DMS79 treated with DMSO at 0.1 percent for 48 hours (cell line): ENCODE measurements at regions not wholly inside any gene's neighbourhood (a gene's known extent, or its start where the extent isn't known, plus 50 kb on each side); places are given as distances from the start of the nearest gene placed in this dataset.
A peak's percentile ranks its signal among the peaks of the same experiment; 100 is the strongest.

Experiments used
- DNase-seq: peaks from one replicate; lab custom pipeline; 2025; lab: John Stamatoyannopoulos, UW

DNA sequence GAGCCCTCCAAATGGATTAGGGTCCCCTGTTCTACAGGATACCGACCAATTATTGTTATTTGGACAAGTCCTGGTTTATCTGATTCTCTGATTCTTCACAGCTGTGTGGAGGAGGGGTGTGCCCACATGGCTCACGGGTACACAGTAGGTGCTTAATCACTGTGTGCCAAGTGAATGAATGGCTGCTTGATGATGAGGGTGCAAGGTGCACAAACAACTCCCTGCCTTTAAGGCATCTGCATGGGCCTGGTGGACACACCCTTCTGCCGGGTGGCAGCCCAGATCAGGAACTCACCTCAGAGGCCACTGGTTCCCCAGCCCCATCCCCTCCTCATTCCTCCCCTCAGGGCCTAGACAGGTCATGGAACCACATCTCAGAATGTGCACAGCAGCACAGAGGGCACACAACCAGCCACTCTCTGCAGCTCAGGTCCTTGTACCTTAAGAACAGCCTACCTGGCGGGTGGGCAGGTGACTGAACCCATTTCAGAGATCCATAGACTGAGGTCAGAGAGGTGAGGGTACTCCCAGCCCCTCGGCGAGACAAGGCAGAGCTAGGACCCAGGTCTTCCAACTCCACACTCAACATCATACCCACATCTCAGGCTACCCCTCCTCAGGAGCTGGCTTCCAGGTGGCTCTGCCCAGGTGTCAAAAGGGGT, 50.3 kb downstream of the SHANK2 start:
- DNase-seq = no peak

DNA sequence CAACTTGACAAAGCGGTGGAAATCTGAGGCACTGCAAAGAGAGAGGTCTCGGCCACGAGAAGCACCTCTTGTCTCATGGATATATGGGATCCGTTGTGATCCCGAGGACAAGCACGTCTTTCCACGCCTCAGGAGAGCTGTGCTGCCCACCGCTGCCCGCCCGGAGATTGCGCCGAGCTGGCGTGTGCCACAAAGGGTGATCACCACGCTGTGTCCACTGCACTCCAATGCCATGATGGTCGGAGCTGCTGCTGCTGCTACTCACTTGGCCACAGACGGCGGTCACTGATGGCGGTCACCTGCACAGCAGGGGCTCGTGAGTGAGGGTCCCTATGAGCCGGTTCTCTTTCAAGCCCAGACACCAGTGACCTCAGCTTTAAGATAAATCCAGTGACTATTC, 51.1 kb downstream of the SHANK2 start:
- DNase-seq = no peak

- no peak for DNase-seq
Measured at GRCh38 chr11:71200761-71201160, 51.6 kb downstream of the SHANK2 start.

GRCh38 chr11:71200172-71200716, 52.1 kb downstream of the SHANK2 start:
- no peak for DNase-seq

DNA sequence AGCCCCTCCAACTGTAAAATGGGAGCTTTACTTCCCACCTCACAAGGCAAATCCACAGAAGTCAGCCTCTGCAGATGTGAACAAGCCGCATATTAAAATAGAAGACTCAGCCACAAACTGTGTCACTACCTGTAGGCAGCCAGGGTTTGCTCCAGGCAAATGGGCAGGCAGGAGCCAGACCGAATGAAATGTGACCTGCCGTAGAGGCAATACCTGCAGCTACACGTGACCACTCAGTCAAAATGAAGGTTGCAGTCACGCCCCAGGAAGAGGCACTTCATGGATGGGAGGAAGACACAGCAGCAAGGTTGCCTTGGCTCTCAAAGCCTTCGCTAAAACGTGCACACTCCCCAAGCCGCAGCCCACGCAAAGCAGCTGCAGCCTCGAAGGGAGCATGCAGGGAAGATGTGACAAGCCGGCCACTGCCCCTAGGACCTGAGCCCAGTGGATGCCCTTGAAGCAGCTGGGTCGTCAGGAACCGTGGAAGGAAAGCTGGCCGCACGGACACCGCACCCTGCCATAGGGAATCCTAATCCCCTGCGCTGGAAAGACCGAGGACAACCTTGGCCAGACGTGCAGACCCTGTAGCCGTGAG, 53.1 kb downstream of the SHANK2 start:
- peak; percentile 21 for DNase-seq

- DNase-seq = no peak
Measured at GRCh38 chr11:71198823-71199165, 53.6 kb downstream of the SHANK2 start.

DNA sequence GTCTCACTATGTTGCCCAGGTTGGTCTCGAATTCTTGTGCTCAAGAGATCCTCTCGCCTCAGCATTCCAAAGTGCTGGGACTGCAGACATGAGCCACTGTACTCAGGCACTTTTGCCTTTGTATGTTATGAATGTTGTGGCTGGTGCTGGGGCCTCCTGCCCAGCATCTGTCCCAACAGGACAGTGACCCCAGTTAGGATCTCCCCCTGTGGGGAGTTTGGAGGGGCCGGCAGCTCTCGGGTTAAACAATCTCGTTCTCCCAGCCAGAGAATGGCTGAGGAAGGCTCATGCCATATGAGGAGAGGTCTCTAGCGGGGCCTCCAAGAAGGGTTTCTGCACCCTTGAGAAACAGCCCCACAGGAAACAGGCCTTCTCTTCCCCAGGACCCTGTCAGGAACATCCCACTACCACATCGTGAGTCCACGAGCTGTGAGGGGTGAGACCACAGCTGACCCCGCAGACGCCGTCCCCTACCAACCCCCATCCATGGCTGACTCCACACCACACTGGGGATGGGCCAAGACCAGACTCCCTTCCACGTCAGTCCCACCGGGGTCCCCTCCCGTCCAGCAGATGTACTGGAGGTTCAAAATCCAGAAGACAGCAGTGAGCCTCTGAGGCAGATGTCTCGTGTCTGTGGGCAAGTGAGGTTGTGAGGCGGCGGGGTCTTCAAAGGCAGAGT, 54.1 kb downstream of the SHANK2 start:
- DNase-seq = no peak

DNA sequence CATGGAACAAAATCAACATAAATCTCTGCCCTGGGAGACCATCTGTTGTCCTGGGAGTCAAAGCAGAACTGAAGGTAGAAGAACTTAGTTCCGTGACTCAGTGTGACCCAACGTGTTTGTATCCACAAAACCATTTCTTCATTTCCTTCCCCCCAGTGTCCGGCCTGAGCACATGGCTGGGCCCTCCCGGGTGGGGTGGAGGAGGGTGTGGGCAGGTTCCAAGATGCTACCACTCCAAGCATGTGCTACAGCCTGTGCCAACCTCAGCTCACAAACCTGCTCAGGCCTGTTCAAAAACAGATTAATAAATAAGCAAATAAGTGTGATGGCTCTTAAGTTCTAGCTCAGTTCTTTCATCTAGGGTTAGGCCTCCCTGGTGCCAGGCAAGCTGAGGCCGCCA, 55.3 kb downstream of the SHANK2 start:
- DNase-seq = peak; percentile 74

DNA sequence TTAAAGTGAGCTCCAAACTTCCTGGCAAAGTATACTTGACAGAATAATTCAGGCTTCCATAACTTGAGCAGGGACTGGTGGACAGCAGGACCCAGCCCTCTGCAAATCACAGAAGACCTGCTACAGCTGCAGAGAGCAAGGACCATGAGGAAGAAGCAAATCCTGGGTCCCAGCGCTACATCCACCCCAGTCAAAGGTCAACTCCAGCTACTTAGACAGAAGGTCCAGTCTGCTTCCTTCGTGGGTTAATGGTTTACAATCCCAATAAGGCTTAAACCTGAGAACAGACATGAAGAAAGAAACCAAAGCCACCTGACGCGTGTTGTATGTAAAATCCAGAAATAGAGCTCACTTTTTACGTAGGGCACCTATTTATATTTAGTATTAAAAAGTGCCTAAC, 57.7 kb downstream of the SHANK2 start:
- DNase-seq = no peak

DNA sequence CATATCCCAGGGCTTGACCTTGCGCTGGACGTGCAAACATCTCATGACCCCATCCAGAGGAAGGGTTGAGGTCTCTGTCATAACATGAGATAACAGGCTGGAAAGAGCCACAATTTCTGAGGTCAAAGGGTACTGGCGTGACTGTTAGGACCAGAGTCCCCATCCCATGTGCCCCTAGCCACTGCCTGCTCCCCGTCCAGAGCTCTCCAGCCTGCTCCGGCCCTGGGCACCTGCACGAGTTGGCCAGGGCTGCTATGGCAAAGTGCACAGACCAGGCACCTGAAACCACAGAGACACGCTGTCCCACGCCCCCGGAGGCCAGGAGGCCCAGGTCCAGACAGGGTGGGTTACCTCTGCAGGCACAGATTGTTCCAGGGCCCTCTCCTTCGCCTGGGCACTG, 58.9 kb downstream of the SHANK2 start:
- no peak for DNase-seq

DNA sequence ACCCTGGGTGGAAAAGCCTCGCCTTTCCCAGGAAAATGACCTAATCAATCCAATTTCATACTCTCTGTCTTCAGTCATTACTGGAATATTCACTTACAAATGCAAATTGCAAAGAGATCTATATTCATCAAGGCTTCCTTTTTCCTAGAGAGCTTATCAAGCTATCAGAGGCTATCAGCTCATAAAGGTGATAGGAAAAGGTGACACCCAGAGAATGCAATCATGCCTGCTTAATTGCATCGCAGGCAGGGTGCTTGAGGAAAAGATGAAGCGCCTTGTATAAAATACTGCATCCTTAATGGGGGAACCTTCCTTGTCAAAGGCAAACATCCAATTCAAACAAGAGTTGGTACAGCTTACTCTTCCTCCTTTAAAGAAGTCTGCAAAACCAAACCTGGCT, 59.7 kb downstream of the SHANK2 start:
- DNase-seq = no peak

- no peak for DNase-seq
Measured at GRCh38 chr11:71191201-71191600, 61.2 kb downstream of the SHANK2 start.

GRCh38 chr11:71190551-71190950, 61.8 kb downstream of the SHANK2 start:
- DNase-seq = no peak

- no peak for DNase-seq
Measured at GRCh38 chr11:71189768-71190315, 62.5 kb downstream of the SHANK2 start.

DNA sequence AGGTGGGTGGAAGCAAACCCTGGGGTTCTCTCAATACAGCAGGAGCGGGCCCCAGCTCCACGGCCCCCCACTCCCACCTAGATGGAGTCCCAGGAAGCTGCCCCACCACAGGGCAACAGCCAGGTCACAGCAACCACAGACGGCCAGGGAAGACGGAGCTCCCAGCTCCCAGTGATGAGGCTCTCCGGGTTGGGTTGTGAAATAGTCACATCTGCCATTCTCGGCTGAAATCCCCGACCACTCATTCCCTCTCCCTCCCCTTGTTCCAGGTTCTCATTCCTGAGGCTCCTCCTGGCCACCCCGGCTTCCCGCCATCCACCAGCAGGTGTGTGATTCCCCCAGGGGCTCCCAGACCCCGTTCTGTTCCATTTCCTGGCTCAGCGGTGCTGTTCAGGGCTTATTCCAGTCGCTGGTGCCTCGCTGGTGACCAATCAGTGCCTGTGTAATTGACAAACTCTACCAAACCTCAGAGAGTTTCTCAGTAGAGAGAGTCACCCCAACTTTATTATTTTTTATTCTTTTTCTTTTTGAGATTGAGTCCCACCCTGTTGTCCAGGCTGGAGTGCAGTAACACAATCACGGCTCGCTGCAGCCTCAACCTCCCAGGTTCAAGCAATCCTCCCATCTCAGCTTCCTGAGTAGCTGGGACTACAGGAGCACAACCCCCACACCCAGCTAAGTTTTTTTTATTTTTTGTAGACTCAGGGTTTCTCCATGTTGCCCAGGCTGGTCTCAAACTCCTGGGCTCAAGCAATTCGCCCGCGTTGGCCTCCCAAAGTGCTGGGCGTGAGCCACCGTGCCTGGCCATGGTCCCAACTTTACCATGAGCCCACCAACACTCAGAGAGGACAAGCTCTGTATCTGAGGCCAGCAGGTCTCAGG, 63.2 kb downstream of the SHANK2 start:
- DNase-seq = no peak

GRCh38 chr11:71188073-71188472, 64.3 kb downstream of the SHANK2 start:
- DNase-seq = no peak

DNA sequence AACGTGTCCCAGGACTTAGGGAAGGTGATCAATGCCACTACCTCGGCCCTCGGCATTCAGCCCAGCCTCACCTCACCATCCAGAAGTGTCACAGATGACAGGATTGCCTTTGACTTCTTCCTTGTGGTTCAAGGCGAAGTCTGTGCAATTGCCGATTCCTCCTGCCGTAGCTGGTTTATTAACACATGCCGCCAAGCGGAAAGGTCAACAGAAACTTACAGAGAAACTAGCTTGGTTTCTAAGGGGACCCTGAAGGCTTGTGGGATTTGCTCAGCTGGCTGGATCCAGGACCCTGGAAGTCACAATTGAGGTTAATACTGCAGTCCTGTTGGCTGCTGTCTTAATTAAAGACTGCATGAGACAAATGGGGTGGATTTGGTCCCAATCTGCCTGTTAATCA, 65.6 kb downstream of the SHANK2 start:
- DNase-seq = no peak

GRCh38 chr11:71185411-71185810, 67.0 kb downstream of the SHANK2 start:
- DNase-seq = no peak

DNA sequence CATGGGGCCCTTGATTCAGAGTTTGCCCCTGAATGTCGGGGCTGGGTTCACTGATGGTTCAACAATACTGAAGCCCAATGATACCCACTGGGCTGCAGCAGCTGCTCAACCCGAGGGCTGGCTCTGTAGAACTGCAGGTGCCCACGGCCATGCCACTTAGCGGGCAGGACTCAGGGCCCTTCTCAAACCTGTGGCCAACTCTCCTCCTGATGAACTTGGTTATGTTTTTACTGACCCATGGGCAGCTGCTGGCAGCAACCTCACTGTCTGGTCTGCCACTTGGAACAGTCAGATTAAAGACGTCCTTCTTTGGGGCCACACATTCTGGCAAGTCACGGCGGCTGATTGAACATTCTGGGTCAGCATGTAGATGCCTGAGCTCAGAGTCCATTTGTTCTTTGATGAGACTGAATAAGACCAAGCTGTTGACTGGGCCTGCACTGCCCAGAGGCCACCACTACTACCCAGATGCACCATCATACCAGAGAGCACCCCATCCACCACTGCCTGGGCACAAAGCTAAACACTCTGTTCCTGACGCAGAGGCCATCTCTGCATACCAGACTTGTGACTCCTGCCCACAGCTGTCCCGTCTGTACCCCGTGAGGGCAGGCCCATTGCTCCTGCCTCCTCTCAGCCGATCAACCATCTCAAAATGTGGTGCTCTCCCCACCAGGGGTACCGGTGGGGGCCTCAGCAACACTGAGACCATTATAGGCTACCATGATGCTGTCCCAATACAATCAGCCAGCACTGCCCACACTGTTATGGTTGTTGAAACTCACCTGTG, 67.8 kb downstream of the SHANK2 start:
- DNase-seq = no peak

DNA sequence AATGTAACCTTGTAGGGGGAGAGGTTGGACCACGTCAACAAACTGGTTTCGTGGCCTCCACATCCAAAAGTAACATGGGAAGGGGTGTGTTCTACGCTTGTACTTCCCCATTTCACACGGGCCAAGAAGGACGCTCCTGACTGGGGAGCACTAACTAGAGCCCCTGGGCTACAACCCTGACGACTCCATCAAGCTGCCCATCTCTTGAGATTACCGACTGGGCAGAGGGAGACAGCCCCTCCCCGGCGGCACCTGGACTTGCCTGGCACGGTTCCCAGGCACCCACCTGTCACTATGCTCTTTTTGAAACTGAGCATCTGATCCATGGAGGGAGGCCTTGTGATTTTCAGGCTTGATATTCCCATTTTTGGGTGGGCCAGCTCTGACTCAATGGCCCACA, 68.5 kb downstream of the SHANK2 start:
- peak; percentile 49 for DNase-seq
